ENCODE measurements at regions not wholly inside any gene's neighbourhood (a gene's known extent, or its start where the extent isn't known, plus 50 kb on each side); places are given as distances from the start of the nearest gene placed in this dataset.

- TF ChIP-seq POU6F1 (CRISPR knock-in tag; IDR thresholded peaks at IDR 0.05; ENCODE audit: borderline replicate concordance, low read depth) (no peak), ESRRG (CRISPR knock-in tag; IDR thresholded peaks at IDR 0.05) (no peak), ARNTL (CRISPR knock-in tag; IDR thresholded peaks at IDR 0.05; ENCODE audit: borderline replicate concordance, low read depth) (no peak)
Measured at GRCh38 chr6:134609716-134610261, 291.9 kb upstream of the SGK1 start (continued).

DNA sequence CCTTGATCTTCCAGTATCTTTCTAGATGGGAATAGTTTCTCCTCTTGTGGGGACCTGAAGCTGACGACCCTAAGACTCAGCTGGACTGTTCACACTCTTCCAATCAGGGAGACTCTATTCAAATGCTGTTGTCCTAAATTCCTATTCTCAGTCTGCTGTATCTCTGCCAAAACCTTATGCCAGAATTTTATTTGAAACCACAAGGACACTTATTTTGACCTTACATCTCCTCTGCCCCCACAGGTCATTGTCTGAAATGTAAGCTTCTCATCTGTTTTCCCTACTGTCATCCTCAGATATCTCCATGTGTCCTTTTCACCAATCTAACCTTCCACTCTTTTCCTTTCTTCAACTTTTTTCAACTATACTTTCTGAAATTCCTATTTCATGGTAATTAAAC lies 289.5 kb upstream of the SGK1 start:
- no peak for ATAC-seq
- TF ChIP-seq ESRRG (CRISPR knock-in tag; IDR thresholded peaks at IDR 0.05): no peak
- no peak for TF ChIP-seq ZNF565 (CRISPR knock-in tag; conservative IDR thresholded peaks at IDR 0.05; ENCODE audit: low read depth)
- TF ChIP-seq ISL1 (CRISPR knock-in tag; IDR thresholded peaks at IDR 0.05): no peak
- no peak for TF ChIP-seq GLIS3 (CRISPR knock-in tag; IDR thresholded peaks at IDR 0.05)
- no peak for TF ChIP-seq PPARA (CRISPR knock-in tag; IDR thresholded peaks at IDR 0.05; ENCODE audit: borderline replicate concordance)
- no peak for TF ChIP-seq OSR1 (CRISPR knock-in tag; IDR thresholded peaks at IDR 0.05)
- no peak for TF ChIP-seq CREB5 (CRISPR knock-in tag; IDR thresholded peaks at IDR 0.05; ENCODE audit: low read depth)
- no peak for TF ChIP-seq TCF4 (CRISPR knock-in tag; IDR thresholded peaks at IDR 0.05; ENCODE audit: borderline replicate concordance)
- TF ChIP-seq ZC3H10 (CRISPR knock-in tag; IDR thresholded peaks at IDR 0.05): no peak
- no peak for TF ChIP-seq SNAI2 (CRISPR knock-in tag; IDR thresholded peaks at IDR 0.05)
- no peak for TF ChIP-seq PATZ1 (CRISPR knock-in tag; IDR thresholded peaks at IDR 0.05; ENCODE audit: borderline replicate concordance)

DNA sequence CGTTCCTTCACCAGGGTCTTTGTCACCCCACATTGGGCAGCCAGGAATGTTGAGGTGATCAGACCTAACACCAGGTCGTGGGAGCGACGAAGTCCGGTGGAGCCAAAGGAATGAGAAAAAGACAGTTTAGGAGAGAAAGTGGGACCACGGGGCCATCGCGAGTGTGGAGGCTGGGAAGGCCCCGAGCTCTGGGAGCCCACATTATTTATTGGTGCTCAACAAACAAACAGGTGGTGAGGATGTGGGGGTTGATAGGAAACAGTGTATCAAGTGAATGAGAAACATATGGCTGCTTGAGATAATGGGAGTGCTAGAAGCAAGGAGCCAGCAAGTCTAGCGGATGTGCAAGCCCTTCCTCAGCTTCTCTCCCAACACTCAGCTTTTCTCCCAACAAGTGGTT lies 287.1 kb upstream of the SGK1 start:
- no peak for TF ChIP-seq PPARA (CRISPR knock-in tag; IDR thresholded peaks at IDR 0.05; ENCODE audit: borderline replicate concordance)
- no peak for TF ChIP-seq ISL1 (CRISPR knock-in tag; IDR thresholded peaks at IDR 0.05)
- no peak for TF ChIP-seq PATZ1 (CRISPR knock-in tag; IDR thresholded peaks at IDR 0.05; ENCODE audit: borderline replicate concordance)
- TF ChIP-seq ARNTL (CRISPR knock-in tag; IDR thresholded peaks at IDR 0.05; ENCODE audit: borderline replicate concordance, low read depth): no peak
- TF ChIP-seq RARB (CRISPR knock-in tag; IDR thresholded peaks at IDR 0.05): no peak
- no peak for TF ChIP-seq ZFP30 (CRISPR knock-in tag; IDR thresholded peaks at IDR 0.05)
- no peak for TF ChIP-seq GLIS3 (CRISPR knock-in tag; IDR thresholded peaks at IDR 0.05)
- TF ChIP-seq ESRRG (CRISPR knock-in tag; IDR thresholded peaks at IDR 0.05): no peak
- TF ChIP-seq CREB5 (CRISPR knock-in tag; IDR thresholded peaks at IDR 0.05; ENCODE audit: low read depth): no peak
- TF ChIP-seq ZNF70 (CRISPR knock-in tag; IDR thresholded peaks at IDR 0.05): no peak
- TF ChIP-seq OSR1 (CRISPR knock-in tag; IDR thresholded peaks at IDR 0.05): no peak
- TF ChIP-seq CSDC2 (CRISPR knock-in tag; IDR thresholded peaks at IDR 0.05): no peak
- no peak for ATAC-seq

GRCh38 chr6:134604014-134604676 lies 286.2 kb upstream of the SGK1 start:
- no peak for ATAC-seq
- TF ChIP-seq ZNF565 (CRISPR knock-in tag; conservative IDR thresholded peaks at IDR 0.05; ENCODE audit: low read depth) (no peak), CSDC2 (CRISPR knock-in tag; IDR thresholded peaks at IDR 0.05) (no peak), ISL1 (CRISPR knock-in tag; IDR thresholded peaks at IDR 0.05) (no peak), ZNF8 (CRISPR knock-in tag; IDR thresholded peaks at IDR 0.05) (no peak), TSHZ2 (CRISPR knock-in tag; IDR thresholded peaks at IDR 0.05) (no peak), BACH2 (CRISPR knock-in tag; IDR thresholded peaks at IDR 0.05; ENCODE audit: borderline replicate concordance) (no peak), TOX (CRISPR knock-in tag; IDR thresholded peaks at IDR 0.05; ENCODE audit: borderline replicate concordance) (no peak), RARB (CRISPR knock-in tag; IDR thresholded peaks at IDR 0.05) (no peak), ZNF70 (CRISPR knock-in tag; IDR thresholded peaks at IDR 0.05) (no peak), ZFP3 (CRISPR knock-in tag; IDR thresholded peaks at IDR 0.05) (no peak), PATZ1 (CRISPR knock-in tag; IDR thresholded peaks at IDR 0.05; ENCODE audit: borderline replicate concordance) (no peak), PPARA (CRISPR knock-in tag; IDR thresholded peaks at IDR 0.05; ENCODE audit: borderline replicate concordance) (no peak)

All from SK-N-SH treated with all-trans-retinoic acid at 6 μM for 48 hours (cell line).